Liver (tissue), 8 donors: ENCODE measurements at regions not wholly inside any gene's neighbourhood (a gene's known extent, or its start where the extent isn't known, plus 50 kb on each side); places are given as distances from the start of the nearest gene placed in this dataset.

ENCODE experiments used
- DNase-seq: peaks from one replicate; pipeline ENCODE4 v3.0.0-alpha.2; 2017; ENCODE audit warnings: low spot score
- H3K27ac ChIP-seq, 2 donors: one replicate each; pipeline ENCODE4 v1.7.0; 2013; ENCODE audit warnings: inconsistent platforms in 2 of 2, low read length in 2 of 2, control low read depth in 1 of 2, low read depth in 1 of 2, mild to moderate bottlenecking in 1 of 2
- H3K27me3 ChIP-seq, 4 donors: one replicate each; pipeline versions ENCODE4 v1.6.1 to v1.7.0; 2013; ENCODE audit warnings: low read length in 3 of 4, inconsistent platforms in 1 of 4, mild to moderate bottlenecking in 1 of 4, moderate library complexity in 1 of 4; ENCODE audit not compliant: control insufficient read depth in 4 of 4, insufficient read depth in 4 of 4
- H3K36me3 ChIP-seq, 4 donors: one replicate each; pipeline versions ENCODE4 v1.6.1 to v1.7.0; 2013; ENCODE audit warnings: low read length in 3 of 4, mild to moderate bottlenecking in 3 of 4, low read depth in 1 of 4, moderate library complexity in 1 of 4; ENCODE audit not compliant: control insufficient read depth in 4 of 4, insufficient read depth in 3 of 4
- H3K4me1 ChIP-seq, 4 donors: one replicate each; pipeline versions ENCODE4 v1.6.1 to v1.7.0; 2013; ENCODE audit warnings: low read length in 3 of 4, mild to moderate bottlenecking in 3 of 4, moderate library complexity in 1 of 4; ENCODE audit not compliant: control insufficient read depth in 4 of 4, insufficient read depth in 4 of 4
- H3K4me3 ChIP-seq, 3 donors: one replicate each; pipeline versions ENCODE4 v1.6.1 to v1.7.0; 2013; ENCODE audit warnings: low read length in 3 of 3, control low read depth in 1 of 3, low read depth in 1 of 3, mild to moderate bottlenecking in 1 of 3
- H3K9ac ChIP-seq, 2 donors: one replicate each; pipeline ENCODE4 v1.7.0; 2013; ENCODE audit warnings: low read length in 2 of 2, mild to moderate bottlenecking in 2 of 2, moderate library complexity in 2 of 2, control low read depth in 1 of 2, low read depth in 1 of 2
- H3K9me3 ChIP-seq, 4 donors: one replicate each; pipeline versions ENCODE4 v1.6.1 to v1.7.0; 2013; ENCODE audit warnings: low read length in 3 of 4; ENCODE audit not compliant: control insufficient read depth in 4 of 4
- EGR1 ChIP-seq, 2 donors: IDR thresholded peaks; 2 replicates each; pipeline ENCODE4 v1.6.1; 2016 to 2018; ENCODE audit warnings: antibody characterized with exemption in 2 of 2, low read depth in 2 of 2
- FOXA1 ChIP-seq: IDR thresholded peaks from 2 replicates; pipeline ENCODE4 v1.6.1; 2016; ENCODE audit warnings: antibody characterized with exemption
- FOXA2 ChIP-seq: IDR thresholded peaks from 2 replicates; pipeline ENCODE4 v1.6.1; 2016; ENCODE audit warnings: antibody characterized with exemption
- GABPA ChIP-seq, 2 donors: IDR thresholded peaks in 1 of 2; conservative IDR thresholded peaks in 1 of 2; 2 replicates each; pipeline ENCODE4 v1.6.1; 2016; ENCODE audit warnings: antibody characterized with exemption in 2 of 2, mild to moderate bottlenecking in 1 of 2, moderate library complexity in 1 of 2
- HNF4A ChIP-seq, 2 donors: conservative IDR thresholded peaks; 2 replicates each; pipeline ENCODE4 v1.6.1; 2016; ENCODE audit warnings: antibody characterized with exemption in 2 of 2, mild to moderate bottlenecking in 2 of 2
- HNF4G ChIP-seq: IDR thresholded peaks from 2 replicates; pipeline ENCODE4 v1.6.1; 2016; ENCODE audit warnings: antibody characterized with exemption
- JUND ChIP-seq, 2 donors: IDR thresholded peaks; 2 replicates each; pipeline ENCODE4 v1.6.1; 2016; ENCODE audit warnings: antibody characterized with exemption in 2 of 2
- NR2F2 ChIP-seq: IDR thresholded peaks from 2 replicates; pipeline ENCODE4 v1.6.1; 2016; ENCODE audit warnings: antibody characterized with exemption
- RAD21 ChIP-seq, 2 donors: IDR thresholded peaks; 2 replicates each; pipeline ENCODE4 v1.6.1; 2016; ENCODE audit warnings: antibody characterized with exemption in 2 of 2, mild to moderate bottlenecking in 2 of 2
- RXRA ChIP-seq, 2 donors: IDR thresholded peaks; 2 replicates each; pipeline ENCODE4 v1.6.1; 2017 to 2018; ENCODE audit warnings: antibody characterized with exemption in 2 of 2, mild to moderate bottlenecking in 1 of 2
- SP1 ChIP-seq: IDR thresholded peaks from 2 replicates; pipeline ENCODE4 v1.6.1; 2018; ENCODE audit warnings: antibody characterized with exemption, mild to moderate bottlenecking
- TAF1 ChIP-seq: conservative IDR thresholded peaks from 2 replicates; pipeline ENCODE4 v1.6.1; 2016; ENCODE audit warnings: antibody characterized with exemption, mild to moderate bottlenecking
- YY1 ChIP-seq: IDR thresholded peaks from 2 replicates; pipeline ENCODE4 v1.6.1; 2016; ENCODE audit warnings: antibody characterized with exemption, mild to moderate bottlenecking
- WGBS: extraction: QIAGEN DNeasy Blood & Tissue Kit; methylation state at CpG from one replicate; pipeline ENCODE4 v1.1.7; 2013; 5-methylcytosine and 5-hydroxymethylcytosine counted together
- TF ChIP-seq, protein P1 (sequence below): IDR thresholded peaks from 2 replicates; pipeline ENCODE4 v1.6.1; 2016; ENCODE audit warnings: antibody characterized with exemption
- TF ChIP-seq, protein P2 (sequence below): IDR thresholded peaks from 2 replicates; pipeline ENCODE4 v1.6.1; 2016; ENCODE audit warnings: antibody characterized with exemption
- TF ChIP-seq, protein P3 (sequence below): IDR thresholded peaks from 2 replicates; pipeline ENCODE4 v1.6.1; 2016; ENCODE audit warnings: antibody characterized with exemption
- TF ChIP-seq, protein P4 (sequence below): IDR thresholded peaks from 2 replicates; pipeline ENCODE4 v1.6.1; 2016; ENCODE audit warnings: antibody characterized with exemption, mild to moderate bottlenecking
- TF ChIP-seq, protein P5 (sequence below): fragments of 150-350 bp; IDR thresholded peaks from 2 replicates; pipeline ENCODE4 v1.5.1; 2017; ENCODE audit warnings: improper control_type of control experiment, low read depth, low read length; ENCODE audit not compliant: missing input control
- donor health status: healthy.
- donor health status: healthy.
- donor health status: healthy.
- donor health status: healthy.
- donor health status: healthy.

DNA sequence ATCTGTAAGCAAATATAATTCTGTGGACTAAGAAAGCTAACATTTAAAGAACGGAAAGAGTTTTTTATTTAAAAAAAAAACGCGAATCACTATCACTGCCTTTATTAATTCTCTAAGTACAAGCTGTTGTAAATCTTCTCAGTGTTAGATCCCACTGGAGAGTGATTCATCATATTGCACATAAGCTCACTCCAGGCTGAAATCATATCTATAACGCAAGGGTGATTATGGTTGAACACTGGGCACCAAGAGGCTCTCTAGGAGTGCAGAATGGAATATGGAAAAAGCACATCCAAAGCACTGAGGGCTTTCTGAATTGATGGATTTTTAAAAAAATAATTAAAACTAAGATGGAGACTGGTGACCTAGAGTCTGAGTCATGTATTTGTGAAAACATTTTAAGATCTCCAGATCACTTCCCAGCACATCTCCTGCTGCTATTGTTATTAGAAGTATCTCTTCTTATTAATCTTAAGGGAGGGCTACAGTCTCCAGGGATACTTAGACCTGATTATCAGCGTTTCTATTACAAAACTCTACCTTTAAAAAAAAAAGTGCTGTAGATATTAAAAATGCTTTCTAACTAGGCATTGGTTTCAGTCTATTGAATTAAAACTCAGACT is 1106.8 kb downstream of the AACS start:
- no peak overlapping the region for H3K27ac ChIP-seq
- no peaks in the 10 kb centered on the region for H3K9me3 ChIP-seq
- WGBS = 85% methylated on average over 5 of the region's 5 CpGs
- H3K9ac ChIP-seq = no peak overlapping the region
- H3K27me3 ChIP-seq = no peaks in the 10 kb centered on the region
- TF ChIP-seq FOXA1 = no peak
- no peak for TF ChIP-seq SP1
- no peak for TF ChIP-seq JUND (IDR thresholded peaks at IDR 0.05)
- TF ChIP-seq HNF4G = no peak
- no peak for TF ChIP-seq GABPA (IDR thresholded peaks at IDR 0.05 in 1 of 2, conservative IDR thresholded peaks at IDR 0.05 in 1 of 2)
- TF ChIP-seq, protein P1, sequence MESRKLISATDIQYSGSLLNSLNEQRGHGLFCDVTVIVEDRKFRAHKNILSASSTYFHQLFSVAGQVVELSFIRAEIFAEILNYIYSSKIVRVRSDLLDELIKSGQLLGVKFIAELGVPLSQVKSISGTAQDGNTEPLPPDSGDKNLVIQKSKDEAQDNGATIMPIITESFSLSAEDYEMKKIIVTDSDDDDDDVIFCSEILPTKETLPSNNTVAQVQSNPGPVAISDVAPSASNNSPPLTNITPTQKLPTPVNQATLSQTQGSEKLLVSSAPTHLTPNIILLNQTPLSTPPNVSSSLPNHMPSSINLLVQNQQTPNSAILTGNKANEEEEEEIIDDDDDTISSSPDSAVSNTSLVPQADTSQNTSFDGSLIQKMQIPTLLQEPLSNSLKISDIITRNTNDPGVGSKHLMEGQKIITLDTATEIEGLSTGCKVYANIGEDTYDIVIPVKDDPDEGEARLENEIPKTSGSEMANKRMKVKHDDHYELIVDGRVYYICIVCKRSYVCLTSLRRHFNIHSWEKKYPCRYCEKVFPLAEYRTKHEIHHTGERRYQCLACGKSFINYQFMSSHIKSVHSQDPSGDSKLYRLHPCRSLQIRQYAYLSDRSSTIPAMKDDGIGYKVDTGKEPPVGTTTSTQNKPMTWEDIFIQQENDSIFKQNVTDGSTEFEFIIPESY = no peak
- TF ChIP-seq FOXA2 = no peak
- TF ChIP-seq RXRA (IDR thresholded peaks at IDR 0.05) = no peak
- no peak for TF ChIP-seq TAF1
- TF ChIP-seq RAD21 (IDR thresholded peaks at IDR 0.05) = no peak
- TF ChIP-seq HNF4A (conservative IDR thresholded peaks at IDR 0.05) = no peak
- no peak for TF ChIP-seq NR2F2
- TF ChIP-seq, protein P2, sequence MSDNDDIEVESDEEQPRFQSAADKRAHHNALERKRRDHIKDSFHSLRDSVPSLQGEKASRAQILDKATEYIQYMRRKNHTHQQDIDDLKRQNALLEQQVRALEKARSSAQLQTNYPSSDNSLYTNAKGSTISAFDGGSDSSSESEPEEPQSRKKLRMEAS = no peak
- TF ChIP-seq, protein P3, sequence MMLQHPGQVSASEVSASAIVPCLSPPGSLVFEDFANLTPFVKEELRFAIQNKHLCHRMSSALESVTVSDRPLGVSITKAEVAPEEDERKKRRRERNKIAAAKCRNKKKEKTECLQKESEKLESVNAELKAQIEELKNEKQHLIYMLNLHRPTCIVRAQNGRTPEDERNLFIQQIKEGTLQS = no peak
- TF ChIP-seq YY1 = no peak
- TF ChIP-seq, protein P4, sequence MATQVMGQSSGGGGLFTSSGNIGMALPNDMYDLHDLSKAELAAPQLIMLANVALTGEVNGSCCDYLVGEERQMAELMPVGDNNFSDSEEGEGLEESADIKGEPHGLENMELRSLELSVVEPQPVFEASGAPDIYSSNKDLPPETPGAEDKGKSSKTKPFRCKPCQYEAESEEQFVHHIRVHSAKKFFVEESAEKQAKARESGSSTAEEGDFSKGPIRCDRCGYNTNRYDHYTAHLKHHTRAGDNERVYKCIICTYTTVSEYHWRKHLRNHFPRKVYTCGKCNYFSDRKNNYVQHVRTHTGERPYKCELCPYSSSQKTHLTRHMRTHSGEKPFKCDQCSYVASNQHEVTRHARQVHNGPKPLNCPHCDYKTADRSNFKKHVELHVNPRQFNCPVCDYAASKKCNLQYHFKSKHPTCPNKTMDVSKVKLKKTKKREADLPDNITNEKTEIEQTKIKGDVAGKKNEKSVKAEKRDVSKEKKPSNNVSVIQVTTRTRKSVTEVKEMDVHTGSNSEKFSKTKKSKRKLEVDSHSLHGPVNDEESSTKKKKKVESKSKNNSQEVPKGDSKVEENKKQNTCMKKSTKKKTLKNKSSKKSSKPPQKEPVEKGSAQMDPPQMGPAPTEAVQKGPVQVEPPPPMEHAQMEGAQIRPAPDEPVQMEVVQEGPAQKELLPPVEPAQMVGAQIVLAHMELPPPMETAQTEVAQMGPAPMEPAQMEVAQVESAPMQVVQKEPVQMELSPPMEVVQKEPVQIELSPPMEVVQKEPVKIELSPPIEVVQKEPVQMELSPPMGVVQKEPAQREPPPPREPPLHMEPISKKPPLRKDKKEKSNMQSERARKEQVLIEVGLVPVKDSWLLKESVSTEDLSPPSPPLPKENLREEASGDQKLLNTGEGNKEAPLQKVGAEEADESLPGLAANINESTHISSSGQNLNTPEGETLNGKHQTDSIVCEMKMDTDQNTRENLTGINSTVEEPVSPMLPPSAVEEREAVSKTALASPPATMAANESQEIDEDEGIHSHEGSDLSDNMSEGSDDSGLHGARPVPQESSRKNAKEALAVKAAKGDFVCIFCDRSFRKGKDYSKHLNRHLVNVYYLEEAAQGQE = no peak
- TF ChIP-seq EGR1 (IDR thresholded peaks at IDR 0.05; ENCODE audit: low read depth in 2 of 2) = no peak
- TF ChIP-seq, protein P5, sequence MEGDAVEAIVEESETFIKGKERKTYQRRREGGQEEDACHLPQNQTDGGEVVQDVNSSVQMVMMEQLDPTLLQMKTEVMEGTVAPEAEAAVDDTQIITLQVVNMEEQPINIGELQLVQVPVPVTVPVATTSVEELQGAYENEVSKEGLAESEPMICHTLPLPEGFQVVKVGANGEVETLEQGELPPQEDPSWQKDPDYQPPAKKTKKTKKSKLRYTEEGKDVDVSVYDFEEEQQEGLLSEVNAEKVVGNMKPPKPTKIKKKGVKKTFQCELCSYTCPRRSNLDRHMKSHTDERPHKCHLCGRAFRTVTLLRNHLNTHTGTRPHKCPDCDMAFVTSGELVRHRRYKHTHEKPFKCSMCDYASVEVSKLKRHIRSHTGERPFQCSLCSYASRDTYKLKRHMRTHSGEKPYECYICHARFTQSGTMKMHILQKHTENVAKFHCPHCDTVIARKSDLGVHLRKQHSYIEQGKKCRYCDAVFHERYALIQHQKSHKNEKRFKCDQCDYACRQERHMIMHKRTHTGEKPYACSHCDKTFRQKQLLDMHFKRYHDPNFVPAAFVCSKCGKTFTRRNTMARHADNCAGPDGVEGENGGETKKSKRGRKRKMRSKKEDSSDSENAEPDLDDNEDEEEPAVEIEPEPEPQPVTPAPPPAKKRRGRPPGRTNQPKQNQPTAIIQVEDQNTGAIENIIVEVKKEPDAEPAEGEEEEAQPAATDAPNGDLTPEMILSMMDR = no peak
- no peaks in the 10 kb centered on the region for H3K36me3 ChIP-seq
- DNase-seq = no peak
- no peaks in the 10 kb centered on the region for H3K4me1 ChIP-seq
- no peak overlapping the region for H3K4me3 ChIP-seq
